H9 (cell line): ENCODE measurements at regions not wholly inside any gene's neighbourhood (a gene's known extent, or its start where the extent isn't known, plus 50 kb on each side); places are given as distances from the start of the nearest gene placed in this dataset.

ENCODE experiments used
- DNase-seq: peaks from one replicate; pipeline ENCODE4 v3.0.0-alpha.2; 2017
- H2AFZ ChIP-seq: one replicate; pipeline ENCODE4 v1.6.1; 2013; ENCODE audit warnings: mild to moderate bottlenecking, low read length, control low read depth, moderate library complexity
- H2AK5ac ChIP-seq: 2 replicates; pipeline ENCODE4 v1.6.1; 2013; ENCODE audit warnings: low read length, control low read depth, mixed read lengths; ENCODE audit not compliant: insufficient read length
- H2BK120ac ChIP-seq: one replicate; pipeline ENCODE4 v1.6.1; 2013; ENCODE audit warnings: low read depth, mild to moderate bottlenecking, low read length, control low read depth, inconsistent platforms; ENCODE audit not compliant: poor library complexity, severe bottlenecking
- H2BK12ac ChIP-seq: 2 replicates; pipeline ENCODE4 v1.6.1; 2013; ENCODE audit warnings: low read length, control low read depth, mixed read lengths, low read depth; ENCODE audit not compliant: insufficient read length
- H2BK15ac ChIP-seq: 2 replicates; pipeline ENCODE4 v1.6.1; 2013; ENCODE audit warnings: low read depth, low read length, control low read depth
- H2BK20ac ChIP-seq: one replicate; pipeline ENCODE4 v1.6.1; 2013; ENCODE audit warnings: low read depth, mild to moderate bottlenecking, low read length, control low read depth, inconsistent platforms; ENCODE audit not compliant: poor library complexity, severe bottlenecking
- H2BK5ac ChIP-seq: 2 replicates; pipeline ENCODE4 v1.6.1; 2013; ENCODE audit warnings: low read length, control low read depth, mixed read lengths; ENCODE audit not compliant: insufficient read length
- H3K14ac ChIP-seq: 2 replicates; pipeline ENCODE4 v1.6.1; 2013; ENCODE audit warnings: low read length, control low read depth; ENCODE audit not compliant: insufficient read depth
- H3K18ac ChIP-seq: 2 replicates; pipeline ENCODE4 v1.6.1; 2013; ENCODE audit warnings: low read depth, mild to moderate bottlenecking, mixed read lengths, low read length, control low read depth; ENCODE audit not compliant: insufficient read length
- H3K23ac ChIP-seq: 2 replicates; pipeline ENCODE4 v1.6.1; 2013; ENCODE audit warnings: low read length, control low read depth, mixed read lengths, low read depth; ENCODE audit not compliant: insufficient read length
- H3K23me2 ChIP-seq: 2 replicates; pipeline ENCODE4 v1.6.1; 2013; ENCODE audit warnings: low read depth, mild to moderate bottlenecking, mixed read lengths, low read length, control low read depth; ENCODE audit not compliant: insufficient read length, poor library complexity, severe bottlenecking
- H3K27ac ChIP-seq: 2 replicates; pipeline ENCODE4 v1.5.1; 2013; ENCODE audit warnings: low read length, control low read depth, mixed read lengths, low read depth; ENCODE audit not compliant: insufficient read length
- H3K27me3 ChIP-seq: 2 replicates; pipeline ENCODE4 v1.6.1; 2013; ENCODE audit warnings: low read length, control low read depth, inconsistent platforms; ENCODE audit not compliant: insufficient read depth
- H3K4ac ChIP-seq: 2 replicates; pipeline ENCODE4 v1.6.1; 2013; ENCODE audit warnings: low read depth, mild to moderate bottlenecking, control low read depth, inconsistent platforms, low read length, moderate library complexity
- H3K4me1 ChIP-seq: 2 replicates; pipeline ENCODE4 v1.6.1; 2013; ENCODE audit warnings: low read length, control low read depth, inconsistent platforms; ENCODE audit not compliant: insufficient read depth
- H3K4me2 ChIP-seq: 2 replicates; pipeline ENCODE4 v1.6.1; 2013; ENCODE audit warnings: low read length, control low read depth, mixed read lengths; ENCODE audit not compliant: insufficient read length, insufficient read depth
- H3K56ac ChIP-seq: 2 replicates; pipeline ENCODE4 v1.6.1; 2013; ENCODE audit warnings: low read depth, mild to moderate bottlenecking, mixed read lengths, low read length, control low read depth; ENCODE audit not compliant: insufficient read length
- H3K79me1 ChIP-seq: 2 replicates; pipeline ENCODE4 v1.6.1; 2013; ENCODE audit warnings: low read depth, mild to moderate bottlenecking, moderate library complexity, low read length, control low read depth, inconsistent platforms; ENCODE audit not compliant: insufficient read depth, poor library complexity, severe bottlenecking
- H3K79me2 ChIP-seq: 2 replicates; pipeline ENCODE4 v1.6.1; 2013; ENCODE audit warnings: low read length, control low read depth, inconsistent platforms; ENCODE audit not compliant: insufficient read depth
- H3K9ac ChIP-seq: 2 replicates; pipeline ENCODE4 v1.6.1; 2013; ENCODE audit warnings: low read length, control low read depth, mixed read lengths; ENCODE audit not compliant: insufficient read length; ENCODE audit errors: extremely low read depth
- H3K9me3 ChIP-seq: one replicate; pipeline ENCODE4 v1.6.1; 2013; ENCODE audit warnings: low read depth, low read length, inconsistent platforms; ENCODE audit not compliant: control insufficient read depth
- H3T11ph ChIP-seq: one replicate; pipeline ENCODE4 v1.6.1; 2013; ENCODE audit warnings: mild to moderate bottlenecking, low read length, control low read depth, inconsistent platforms
- H4K20me1 ChIP-seq: one replicate; pipeline ENCODE4 v1.6.1; 2013; ENCODE audit not compliant: control insufficient read depth, insufficient read length, insufficient read depth
- H4K5ac ChIP-seq: 2 replicates; pipeline ENCODE4 v1.6.1; 2013; ENCODE audit warnings: low read depth, mild to moderate bottlenecking, mixed read lengths, low read length, control low read depth; ENCODE audit not compliant: insufficient read length
- H4K8ac ChIP-seq: replicated peaks from 2 replicates; pipeline ENCODE4 v1.6.1; 2013; ENCODE audit warnings: low read length, control low read depth, mixed read lengths, low read depth; ENCODE audit not compliant: insufficient read length
- H4K91ac ChIP-seq: 2 replicates; pipeline ENCODE4 v1.6.1; 2013; ENCODE audit warnings: low read depth, mild to moderate bottlenecking, moderate library complexity, mixed read lengths, low read length, control low read depth; ENCODE audit not compliant: insufficient read length
- H3K27ac Mint-ChIP-seq, 3 experiments: 2 replicates in 2 of 3; 3 replicates in 1 of 3; pipeline ENCODE4 v1.8.0; 2020 to 2021; ENCODE audit warnings: mixed read lengths in 3 of 3, mild to moderate bottlenecking in 1 of 3, moderate library complexity in 1 of 3
- H3K27me3 Mint-ChIP-seq: 2 replicates; pipeline ENCODE4 v1.8.0; 2021; ENCODE audit warnings: low read depth, mild to moderate bottlenecking, moderate library complexity, mixed read lengths
- H3K36me3 Mint-ChIP-seq, 3 experiments: 2 replicates in 2 of 3; 3 replicates in 1 of 3; pipeline ENCODE4 v1.8.0; 2020 to 2021; ENCODE audit warnings: low read depth in 3 of 3, mixed read lengths in 3 of 3; ENCODE audit not compliant: insufficient read depth in 1 of 3
- H3K4me1 Mint-ChIP-seq, 2 experiments: 2 replicates each; pipeline ENCODE4 v1.8.0; 2020; ENCODE audit warnings: mixed read lengths in 2 of 2
- H3K4me3 Mint-ChIP-seq, 2 experiments: 2 replicates in 1 of 2; 3 replicates in 1 of 2; pipeline ENCODE4 v1.8.0; 2020 to 2021; ENCODE audit warnings: mild to moderate bottlenecking in 2 of 2, mixed read lengths in 2 of 2, moderate library complexity in 1 of 2
- H3K9me3 Mint-ChIP-seq, 2 experiments: 2 replicates in 1 of 2; 3 replicates in 1 of 2; pipeline ENCODE4 v1.8.0; 2020; ENCODE audit warnings: mild to moderate bottlenecking in 2 of 2, mixed read lengths in 2 of 2, moderate library complexity in 1 of 2
- WGBS: extraction: QIAGEN DNeasy Blood & Tissue Kit; methylation state at CpG from one replicate; pipeline ENCODE4 v1.1.7; 2013; ENCODE audit warnings: missing lambda C conversion rate, low lambda C conversion rate, mixed read lengths; ENCODE audit not compliant: insufficient read length; ENCODE audit errors: extremely low coverage; 5-methylcytosine and 5-hydroxymethylcytosine counted together
- TF ChIP-seq, protein P1 (sequence below): fragments of 200-600 bp; sonication (generic); conservative IDR thresholded peaks from 3 replicates; pipeline ENCODE4 v1.8.0; 2021; ENCODE audit warnings: antibody characterized with exemption, mild to moderate bottlenecking

DNA sequence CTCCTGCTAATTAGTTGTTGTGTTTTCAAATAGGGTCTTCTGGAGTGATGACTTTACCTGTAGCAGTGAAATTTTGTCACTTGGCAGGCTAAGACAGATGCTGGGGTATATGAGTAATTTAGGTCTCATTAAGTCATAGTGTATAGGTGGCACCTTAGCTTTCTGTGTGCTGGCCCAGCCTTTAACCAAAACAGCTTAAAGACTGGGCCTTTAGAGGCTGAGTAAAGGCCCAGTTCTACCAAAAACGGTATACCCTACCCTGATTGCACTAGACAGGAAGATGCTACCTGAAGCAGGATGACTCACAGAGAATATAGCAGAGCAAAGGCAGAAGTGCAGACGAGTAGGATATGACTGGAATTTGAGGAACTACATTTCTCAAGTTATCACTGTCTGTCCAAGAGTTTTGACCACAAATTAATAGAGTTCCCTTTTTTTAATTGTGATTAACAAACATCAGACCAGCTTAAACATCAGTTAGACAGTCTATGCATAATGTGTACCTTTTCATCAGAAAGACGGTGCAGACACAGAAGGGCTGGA lies 337.9 kb upstream of the SALL3 start:
- H3K56ac ChIP-seq: no peak overlapping the region
- H3K4me2 ChIP-seq: no peak overlapping the region
- no peak overlapping the region for H4K8ac ChIP-seq
- H3K27me3 ChIP-seq: no peaks in the 10 kb centered on the region
- no peak overlapping the region for H2BK12ac ChIP-seq
- no peaks in the 10 kb centered on the region for H3K79me2 ChIP-seq
- WGBS: no CpG with 5 or more reads among the region's 3 CpGs
- H2BK120ac ChIP-seq: no peak overlapping the region
- Mint-ChIP-seq H3K36me3 (peaks cover 0 to under 1% (median 0%) of the 10 kb centered on the region in 3 experiments; a peak in 2 of 7 replicates), H3K4me1 (peaks cover 4 to 15% of the 10 kb centered on the region in 2 experiments; a peak in 3 of 4 replicates), H3K4me3 (no peak overlapping the region), H3K27ac (no peak overlapping the region; a peak in 1 of 7 replicates), H3K27me3 (no peaks in the 10 kb centered on the region), H3K9me3 (peaks cover under 1 to 5% of the 10 kb centered on the region in 2 experiments; a peak in 3 of 5 replicates)
- no peak overlapping the region for H2BK5ac ChIP-seq
- H4K5ac ChIP-seq: no peak overlapping the region
- DNase-seq: no peak
- H2AFZ ChIP-seq: no peak overlapping the region
- H3K23ac ChIP-seq: no peak overlapping the region
- no peak overlapping the region for H4K91ac ChIP-seq
- no peak overlapping the region for H3K18ac ChIP-seq
- no peak overlapping the region for H2BK15ac ChIP-seq
- H3K9me3 ChIP-seq: no peaks in the 10 kb centered on the region
- no peak overlapping the region for H2BK20ac ChIP-seq
- no peak overlapping the region for H3K14ac ChIP-seq
- H3K9ac ChIP-seq: no peak overlapping the region
- peaks cover 3% of the 10 kb centered on the region for H4K20me1 ChIP-seq
- no peak overlapping the region for H3T11ph ChIP-seq
- H3K79me1 ChIP-seq: no peaks in the 10 kb centered on the region
- no peak overlapping the region for H3K27ac ChIP-seq
- TF ChIP-seq, protein P1, sequence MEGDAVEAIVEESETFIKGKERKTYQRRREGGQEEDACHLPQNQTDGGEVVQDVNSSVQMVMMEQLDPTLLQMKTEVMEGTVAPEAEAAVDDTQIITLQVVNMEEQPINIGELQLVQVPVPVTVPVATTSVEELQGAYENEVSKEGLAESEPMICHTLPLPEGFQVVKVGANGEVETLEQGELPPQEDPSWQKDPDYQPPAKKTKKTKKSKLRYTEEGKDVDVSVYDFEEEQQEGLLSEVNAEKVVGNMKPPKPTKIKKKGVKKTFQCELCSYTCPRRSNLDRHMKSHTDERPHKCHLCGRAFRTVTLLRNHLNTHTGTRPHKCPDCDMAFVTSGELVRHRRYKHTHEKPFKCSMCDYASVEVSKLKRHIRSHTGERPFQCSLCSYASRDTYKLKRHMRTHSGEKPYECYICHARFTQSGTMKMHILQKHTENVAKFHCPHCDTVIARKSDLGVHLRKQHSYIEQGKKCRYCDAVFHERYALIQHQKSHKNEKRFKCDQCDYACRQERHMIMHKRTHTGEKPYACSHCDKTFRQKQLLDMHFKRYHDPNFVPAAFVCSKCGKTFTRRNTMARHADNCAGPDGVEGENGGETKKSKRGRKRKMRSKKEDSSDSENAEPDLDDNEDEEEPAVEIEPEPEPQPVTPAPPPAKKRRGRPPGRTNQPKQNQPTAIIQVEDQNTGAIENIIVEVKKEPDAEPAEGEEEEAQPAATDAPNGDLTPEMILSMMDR: no peak
- no peak overlapping the region for H3K4ac ChIP-seq
- no peaks in the 10 kb centered on the region for H3K23me2 ChIP-seq
- no peak overlapping the region for H2AK5ac ChIP-seq
- peaks cover 3% of the 10 kb centered on the region; the same call in 1 of the 2 replicates for H3K4me1 ChIP-seq
